AG04450 (cell line): ENCODE measurements at regions not wholly inside any gene's neighbourhood (a gene's known extent, or its start where the extent isn't known, plus 50 kb on each side); places are given as distances from the start of the nearest gene placed in this dataset.

Experiments
- CTCF ChIA-PET: fragments of 300-600, 350-600 bp; formaldehyde crosslinking; extraction: SDS; loops from one replicate; lab custom pipeline; 2022; ENCODE audit warnings: antibody characterized with exemption, inconsistent platforms; lab: Charles Lee
- POLR2A ChIA-PET: fragments of 350-600 bp; formaldehyde crosslinking; extraction: SDS; loops from one replicate; lab custom pipeline; 2021; ENCODE audit warnings: antibody characterized with exemption, inconsistent platforms; lab: Yijun Ruan, JAX
- DNase-seq: peaks from one replicate; pipeline ENCODE4 v3.0.0-alpha.2; 2011; ENCODE audit warnings: low read depth, low spot score
- H3K27ac ChIP-seq: one replicate; pipeline ENCODE4 v1.5.1; 2012; ENCODE audit warnings: low read depth, low read length, control low read depth
- H3K27me3 ChIP-seq: one replicate; pipeline ENCODE4 v1.6.0; 2012; ENCODE audit warnings: low read length; ENCODE audit not compliant: control insufficient read depth, insufficient read depth
- H3K4me3 ChIP-seq: 2 replicates; pipeline ENCODE4 v1.5.1; 2011; ENCODE audit warnings: mild to moderate bottlenecking, low read depth, low read length, control low read depth
- H3K9me3 ChIP-seq: 2 replicates; pipeline ENCODE4 v1.5.1; 2012; ENCODE audit warnings: low read length; ENCODE audit not compliant: control insufficient read depth, insufficient read depth
- TF ChIP-seq, protein P1 (sequence below): IDR thresholded peaks from 2 replicates; pipeline ENCODE4 v1.5.1; 2011; ENCODE audit warnings: low read depth, low read length, control low read depth, inconsistent platforms

DNA sequence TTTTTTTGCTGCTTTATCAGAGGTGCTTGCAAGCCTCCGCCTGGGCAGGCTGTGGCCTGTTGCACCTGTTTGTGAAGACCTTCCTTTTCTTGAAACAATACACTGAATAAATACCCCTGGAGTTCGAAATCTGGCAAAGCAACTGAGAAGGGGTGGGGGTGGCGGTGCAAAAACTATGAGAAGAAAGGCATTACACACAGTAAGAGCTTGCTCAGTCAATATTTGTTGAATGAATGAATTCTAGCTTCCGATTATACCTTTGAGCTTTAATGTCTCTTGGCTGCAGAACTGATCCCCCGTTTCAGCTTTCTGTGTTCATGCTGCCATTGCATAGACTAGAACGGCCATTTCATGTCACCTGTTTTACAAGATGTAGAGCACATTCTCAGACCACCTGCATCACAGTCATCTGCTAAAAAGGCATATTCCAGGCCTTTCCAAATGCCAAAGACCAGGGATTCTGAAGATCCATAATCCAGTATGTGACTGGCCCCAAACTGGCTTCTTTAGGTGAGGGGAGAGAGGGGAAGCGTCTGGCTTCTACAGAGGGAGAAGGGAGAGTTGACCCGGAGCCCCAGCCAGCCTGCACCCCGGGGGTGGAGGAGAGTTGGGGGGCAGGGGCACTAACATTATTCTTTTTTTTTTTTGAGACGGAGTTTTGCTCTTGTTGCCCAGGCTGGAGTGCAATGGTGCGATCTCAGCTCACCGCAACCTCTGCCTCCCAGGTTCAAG is 111.5 kb downstream of the ETS2 start:
- no peak overlapping the region for H3K27ac ChIP-seq
- ChIA-PET CTCF (no interaction called here), POLR2A (no interaction called here)

DNA sequence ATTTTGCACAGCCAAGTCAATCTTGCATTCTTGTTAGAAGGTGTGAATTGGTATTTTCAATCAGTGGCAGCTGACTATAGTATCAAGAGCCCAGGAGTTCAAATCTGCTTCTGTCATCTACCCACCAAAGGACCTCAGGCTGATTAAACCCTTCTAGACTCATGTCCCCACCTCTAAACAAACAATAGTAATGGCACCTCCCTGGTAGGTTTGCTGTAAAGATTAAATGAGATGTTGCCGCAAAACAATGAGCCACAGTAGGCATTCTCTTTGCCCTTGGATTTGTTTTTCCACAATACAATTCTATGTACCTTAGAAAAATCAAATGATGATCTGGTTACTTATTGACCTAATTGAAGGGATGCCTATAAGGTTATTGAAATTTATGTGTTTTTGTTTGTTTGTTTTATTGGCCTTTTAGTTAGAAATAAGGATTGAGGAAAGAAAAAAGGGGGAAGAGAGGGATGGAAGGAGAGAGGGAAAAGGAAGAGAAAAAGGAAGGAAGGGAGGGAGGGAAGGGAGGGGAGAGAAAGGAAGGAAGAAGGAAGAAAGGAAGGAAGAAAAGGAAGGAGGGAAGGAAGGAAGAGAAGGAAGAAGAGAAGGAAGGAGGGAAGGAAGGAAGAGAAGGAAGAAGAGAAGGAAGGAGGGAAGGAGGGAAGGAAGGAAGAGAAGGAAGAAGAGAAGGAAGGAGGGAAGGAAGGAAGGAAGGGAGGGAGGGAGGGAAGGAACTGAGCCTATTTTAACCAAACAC is 110.7 kb downstream of the ETS2 start:
- ChIA-PET CTCF (interaction anchor here (1.1 kb wide), 1 partner anchor 70 kb away, joined by 3 read pairs; no protein-coding TSS in a partner anchor), POLR2A (no interaction called here)
- TF ChIP-seq, protein P1, sequence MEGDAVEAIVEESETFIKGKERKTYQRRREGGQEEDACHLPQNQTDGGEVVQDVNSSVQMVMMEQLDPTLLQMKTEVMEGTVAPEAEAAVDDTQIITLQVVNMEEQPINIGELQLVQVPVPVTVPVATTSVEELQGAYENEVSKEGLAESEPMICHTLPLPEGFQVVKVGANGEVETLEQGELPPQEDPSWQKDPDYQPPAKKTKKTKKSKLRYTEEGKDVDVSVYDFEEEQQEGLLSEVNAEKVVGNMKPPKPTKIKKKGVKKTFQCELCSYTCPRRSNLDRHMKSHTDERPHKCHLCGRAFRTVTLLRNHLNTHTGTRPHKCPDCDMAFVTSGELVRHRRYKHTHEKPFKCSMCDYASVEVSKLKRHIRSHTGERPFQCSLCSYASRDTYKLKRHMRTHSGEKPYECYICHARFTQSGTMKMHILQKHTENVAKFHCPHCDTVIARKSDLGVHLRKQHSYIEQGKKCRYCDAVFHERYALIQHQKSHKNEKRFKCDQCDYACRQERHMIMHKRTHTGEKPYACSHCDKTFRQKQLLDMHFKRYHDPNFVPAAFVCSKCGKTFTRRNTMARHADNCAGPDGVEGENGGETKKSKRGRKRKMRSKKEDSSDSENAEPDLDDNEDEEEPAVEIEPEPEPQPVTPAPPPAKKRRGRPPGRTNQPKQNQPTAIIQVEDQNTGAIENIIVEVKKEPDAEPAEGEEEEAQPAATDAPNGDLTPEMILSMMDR, result no peak
- no peak overlapping the region for H3K27ac ChIP-seq
- no peaks in the 10 kb centered on the region for H3K9me3 ChIP-seq
- no peak for DNase-seq
- no peak overlapping the region for H3K4me3 ChIP-seq
- peaks cover 6% of the 10 kb centered on the region for H3K27me3 ChIP-seq

More for the DNA sequence above, 111.5 kb downstream of the ETS2 start:
- TF ChIP-seq, protein P1, result no peak
- no peaks in the 10 kb centered on the region for H3K9me3 ChIP-seq
- H3K4me3 ChIP-seq, result no peak overlapping the region
- DNase-seq, result no peak
- peaks cover 6% of the 10 kb centered on the region for H3K27me3 ChIP-seq

DNA sequence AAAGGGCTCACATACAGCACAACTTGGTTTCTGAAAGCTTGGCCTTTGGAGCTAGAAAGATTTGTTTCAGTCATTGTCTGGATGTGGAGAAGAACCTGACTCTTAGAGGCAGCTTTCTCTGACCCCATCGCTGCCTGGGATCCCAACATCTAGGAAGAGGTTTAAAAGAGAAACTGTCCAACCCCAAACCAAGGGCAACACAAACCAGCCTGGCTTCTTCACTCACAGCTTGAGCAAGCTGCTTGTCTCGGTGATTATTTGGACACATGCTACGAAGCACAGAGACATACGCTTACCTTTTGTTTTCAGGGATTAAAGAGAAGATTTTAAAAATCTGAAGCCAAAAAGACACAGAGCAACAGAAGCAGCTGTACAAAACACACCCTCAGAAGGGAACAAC is 109.8 kb downstream of the ETS2 start:
- ChIA-PET CTCF (interaction anchor here (1.1 kb wide), 1 partner anchor 70 kb away, joined by 3 read pairs; no protein-coding TSS in a partner anchor), POLR2A (no interaction called here)
- Histone ChIP-seq H3K27ac (no peak overlapping the region), H3K27me3 (peaks cover 6% of the 10 kb centered on the region), H3K4me3 (no peak overlapping the region), H3K9me3 (no peaks in the 10 kb centered on the region)
- DNase-seq, result no peak
- TF ChIP-seq, protein P1, result no peak

DNA sequence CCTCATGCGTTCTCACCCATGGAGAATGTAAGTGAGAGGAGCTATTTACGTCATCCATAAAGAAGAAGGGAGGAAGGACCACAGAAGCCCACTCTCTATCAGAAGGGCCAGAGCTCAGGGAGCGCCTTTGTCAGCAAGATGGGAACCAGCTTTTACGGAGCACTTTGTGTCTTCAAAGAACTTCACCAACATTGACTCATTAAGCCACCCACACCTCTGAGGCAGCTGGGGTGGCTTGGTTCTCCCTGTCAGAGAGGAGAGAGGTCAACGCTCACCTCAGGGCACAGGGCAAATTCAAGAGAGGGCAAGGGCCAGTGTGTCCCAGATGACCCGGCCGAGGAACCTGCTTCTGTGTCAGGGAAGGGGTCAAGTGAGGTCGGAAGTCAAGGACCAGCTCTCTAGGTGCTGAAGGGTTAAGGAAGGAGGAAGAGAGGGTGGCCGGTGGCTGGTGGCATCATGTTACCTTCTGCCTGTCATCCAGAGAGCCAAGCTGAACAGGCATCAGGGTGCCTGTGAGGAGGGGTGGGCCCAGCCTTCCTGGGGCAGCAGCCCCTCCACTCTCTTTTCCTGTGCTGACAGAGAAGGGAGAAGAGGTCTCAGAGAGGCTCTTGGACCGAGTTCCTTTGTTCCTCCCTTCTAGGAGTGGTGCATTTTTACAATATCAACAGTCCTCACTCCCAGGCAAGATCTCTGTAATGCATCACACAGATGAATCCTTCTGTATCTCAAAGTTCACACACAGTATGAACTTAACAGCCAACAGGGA is 109.0 kb downstream of the ETS2 start:
- CTCF ChIA-PET, result interaction anchor here (1.1 kb wide), 1 partner anchor 71 kb away, joined by 3 read pairs; no protein-coding TSS in a partner anchor
- DNase-seq, result no peak

More for the DNA sequence above, 109.0 kb downstream of the ETS2 start:
- peaks cover 6% of the 10 kb centered on the region for H3K27me3 ChIP-seq
- H3K4me3 ChIP-seq, result no peak overlapping the region
- POLR2A ChIA-PET, result interaction anchor here (0.6 kb wide), 2 partner anchors 92 to 109 kb away, joined by 4 to 5 read pairs; partner anchors contain the start of gene ETS2
- TF ChIP-seq, protein P1, result no peak
- peak overlapping the region; percentile 3 for H3K27ac ChIP-seq
- H3K9me3 ChIP-seq, result no peaks in the 10 kb centered on the region
